PFSK-1 (cell line): ENCODE measurements at regions not wholly inside any gene's neighbourhood (a gene's known extent, or its start where the extent isn't known, plus 50 kb on each side); places are given as distances from the start of the nearest gene placed in this dataset.

Source experiments
- FOXP2 ChIP-seq: optimal IDR thresholded peaks from 2 replicates; pipeline ENCODE3; 2011; ENCODE audit warnings: borderline replicate concordance, control low read depth, inconsistent platforms; ENCODE audit not compliant: insufficient read depth; ENCODE audit errors: extremely low read length, extremely low read depth
- SIN3A ChIP-seq: IDR thresholded peaks from 2 replicates; pipeline ENCODE4 v1.6.1; 2012; ENCODE audit warnings: mild to moderate bottlenecking, low read length, moderate library complexity, borderline replicate concordance; ENCODE audit not compliant: insufficient read depth
- TAF1 ChIP-seq: IDR thresholded peaks from 2 replicates; pipeline ENCODE4 v1.6.1; 2012; ENCODE audit warnings: low read length, control low read depth, borderline replicate concordance; ENCODE audit not compliant: insufficient read depth

DNA sequence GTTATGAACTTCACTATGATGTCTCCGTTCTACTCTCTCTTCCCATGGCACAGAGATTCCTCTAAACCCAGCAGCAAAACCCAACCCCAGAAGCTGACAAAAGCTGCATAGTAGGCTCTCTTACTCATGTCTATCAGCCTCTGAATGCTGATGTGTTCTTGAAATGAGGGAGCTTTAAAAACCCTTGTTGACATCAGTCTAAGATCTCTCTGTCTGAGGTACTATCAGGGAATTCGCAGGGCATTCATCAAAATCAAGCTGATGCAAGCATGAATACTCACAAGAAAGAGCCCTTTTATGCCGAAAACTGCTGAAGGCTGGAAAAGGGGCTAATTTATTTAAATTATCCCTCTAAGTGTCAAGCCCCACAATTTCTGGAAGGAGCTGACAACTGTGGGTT is 710.6 kb upstream of the FANCL start:
- TF ChIP-seq FOXP2 (no peak), SIN3A (no peak), TAF1 (no peak)
